Activated T-helper 9 cell treated with anti-CD3 and anti-CD28 coated beads, Interleukin-2, amount 50 U/mL, for 16 hours (primary cell): ENCODE measurements at regions not wholly inside any gene's neighbourhood (a gene's known extent, or its start where the extent isn't known, plus 50 kb on each side); places are given as distances from the start of the nearest gene placed in this dataset.

ENCODE experiments used
- DNase-seq: peaks from one replicate; pipeline ENCODE4 v3.0.0-alpha.2; 2020; ENCODE audit warnings: low read depth

DNA sequence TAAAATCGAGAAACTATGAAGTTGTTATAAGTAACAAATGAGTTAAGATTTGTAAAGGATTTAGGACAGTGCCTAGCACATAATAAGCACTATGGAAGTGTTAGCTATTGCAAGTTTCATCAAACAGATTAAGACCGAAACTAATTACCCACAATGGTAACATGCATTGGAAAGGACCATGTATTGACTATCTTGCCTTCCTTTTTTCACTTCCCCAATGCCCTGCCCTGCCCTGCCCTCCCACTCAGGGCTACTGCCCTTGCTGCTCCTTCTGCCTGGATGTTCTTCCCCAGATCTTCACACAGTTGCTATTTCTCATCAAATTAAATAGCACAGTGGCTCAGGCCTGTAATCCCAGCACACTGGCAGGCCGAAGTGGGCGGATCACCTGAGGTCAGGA is 202.1 kb upstream of the PSMD7 start:
- no peak for DNase-seq

- no peak for DNase-seq
Measured at GRCh38 chr16:74092336-74092735, 204.3 kb upstream of the PSMD7 start.

GRCh38 chr16:74090871-74091270 is 205.7 kb upstream of the PSMD7 start:
- DNase-seq = no peak

GRCh38 chr16:74083541-74083940 is 213.1 kb upstream of the PSMD7 start:
- DNase-seq = no peak

GRCh38 chr16:74080311-74080710 is 216.3 kb upstream of the PSMD7 start:
- DNase-seq = no peak

DNA sequence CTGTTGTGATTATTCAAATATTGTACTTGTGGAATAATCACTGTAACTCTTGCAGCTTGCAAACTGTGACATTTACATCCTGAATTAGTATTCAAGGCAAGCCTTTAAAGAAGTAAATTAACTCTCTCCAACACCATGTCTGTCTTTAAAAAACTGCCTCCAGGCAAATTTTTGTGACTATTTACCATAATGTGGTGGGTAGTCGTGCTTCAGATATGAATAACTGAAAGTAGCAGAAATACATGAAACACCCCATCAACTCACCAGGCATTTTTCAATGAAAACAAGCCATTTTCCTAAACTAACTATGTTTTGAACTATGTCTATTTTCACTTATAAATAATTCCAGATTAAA is 217.4 kb upstream of the PSMD7 start:
- no peak for DNase-seq

- no peak for DNase-seq
Measured at GRCh38 chr16:74078511-74079231, 217.9 kb upstream of the PSMD7 start.

DNA sequence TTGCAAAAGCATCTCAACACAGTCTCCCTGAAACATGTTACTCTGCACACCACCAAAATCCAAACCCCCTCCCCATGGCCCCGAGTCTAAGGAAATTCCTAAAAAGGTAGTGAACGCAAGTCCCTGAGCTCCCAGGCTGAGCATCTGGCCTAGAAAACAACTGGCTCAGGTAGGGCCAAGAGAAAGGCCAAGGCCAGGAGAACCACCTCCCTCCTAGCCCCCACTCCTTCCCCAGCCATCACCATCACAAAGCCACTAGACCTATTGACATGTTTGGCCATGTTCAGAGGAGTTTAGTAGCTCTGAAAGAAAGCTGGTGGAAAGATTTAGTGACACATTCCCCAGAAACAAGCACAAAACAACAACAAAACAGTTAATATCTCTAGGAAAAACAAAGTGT is 220.0 kb upstream of the PSMD7 start:
- no peak for DNase-seq

GRCh38 chr16:74075393-74075792 is 221.2 kb upstream of the PSMD7 start:
- no peak for DNase-seq

DNA sequence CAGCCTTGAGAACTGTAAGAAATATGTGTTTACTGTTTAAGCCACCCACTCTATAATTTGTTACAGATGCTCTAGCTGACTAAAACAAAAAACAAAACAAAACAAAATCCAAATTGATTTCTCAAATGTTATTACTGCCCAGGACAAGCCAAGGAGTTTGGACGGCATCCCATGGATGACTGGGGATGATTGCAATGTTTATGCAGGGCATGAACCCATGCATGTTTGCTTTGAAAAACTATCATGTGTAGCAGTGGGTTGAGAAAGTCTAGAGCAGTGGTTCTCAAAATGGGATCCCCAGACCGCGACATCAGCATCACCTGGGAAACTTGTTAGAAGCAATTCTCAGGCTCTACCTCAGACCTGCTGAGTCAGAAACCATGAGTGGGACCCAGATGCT is 223.2 kb upstream of the PSMD7 start:
- DNase-seq = no peak

DNA sequence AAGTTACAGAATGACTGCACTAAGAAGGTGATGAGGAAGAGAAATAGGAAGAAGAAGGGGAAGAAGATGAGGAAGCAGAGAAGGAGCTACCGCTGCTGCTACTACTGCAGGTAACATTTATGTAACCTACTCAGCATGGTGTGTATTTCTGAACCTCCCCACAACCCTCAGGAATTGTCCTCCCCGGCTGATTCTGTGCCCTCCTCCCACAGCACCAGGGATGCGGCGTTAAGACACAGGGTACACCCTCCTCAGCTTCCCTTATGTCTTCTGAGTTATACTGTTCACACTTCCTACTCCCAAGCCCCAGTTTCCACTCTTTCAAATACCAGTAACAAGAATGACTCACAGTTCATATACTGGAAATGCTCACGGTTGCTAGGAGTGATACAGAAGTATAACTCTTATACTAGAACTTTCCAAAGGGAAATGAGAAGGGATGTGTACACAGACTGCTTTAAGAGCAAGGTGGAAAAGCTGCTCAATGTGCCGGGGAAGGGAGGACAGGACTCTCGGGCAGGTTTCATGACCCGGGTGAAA is 224.5 kb upstream of the PSMD7 start:
- DNase-seq = no peak

- DNase-seq = no peak
Measured at GRCh38 chr16:74070237-74070636, 226.4 kb upstream of the PSMD7 start.

GRCh38 chr16:74064120-74064735 is 232.4 kb upstream of the PSMD7 start:
- no peak for DNase-seq

DNA sequence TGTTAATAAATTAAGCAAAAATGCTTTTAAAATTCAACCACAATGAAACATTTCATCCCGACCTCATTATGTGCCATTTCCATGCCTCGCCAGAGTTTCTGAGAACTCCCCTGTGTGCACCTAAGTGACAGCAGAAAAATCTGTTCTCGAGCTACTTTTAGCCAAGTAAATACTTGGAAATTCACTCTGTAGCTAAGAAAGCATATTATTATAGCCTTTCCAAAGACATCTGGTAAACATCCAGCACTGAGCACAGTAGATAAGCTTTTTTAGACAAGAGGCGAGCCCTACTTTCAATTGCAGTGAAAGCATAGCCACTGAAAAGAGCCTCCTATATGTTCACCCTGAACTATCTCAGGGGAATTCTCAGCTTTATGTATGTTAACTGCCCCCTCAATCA is 242.8 kb upstream of the PSMD7 start:
- no peak for DNase-seq

GRCh38 chr16:74053312-74053711 is 243.3 kb upstream of the PSMD7 start:
- no peak for DNase-seq

DNA sequence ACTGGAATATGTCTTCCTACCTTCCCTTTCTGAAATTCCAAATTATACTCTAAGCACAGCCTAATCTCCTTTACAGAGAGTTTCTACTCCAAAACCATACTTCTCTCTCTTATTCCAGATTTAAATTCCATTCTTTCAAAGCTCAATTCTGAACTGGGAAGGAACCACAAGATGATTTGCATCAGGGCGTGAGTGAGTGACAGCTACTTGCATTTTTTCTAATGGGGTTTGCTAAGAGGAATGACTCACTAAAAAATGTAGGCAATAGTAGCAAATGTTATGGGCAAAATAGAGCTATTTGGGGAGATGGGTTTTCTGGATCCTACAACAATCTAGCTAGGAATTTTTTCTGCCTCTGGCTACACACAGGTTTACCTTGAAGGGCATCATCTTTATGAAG is 244.6 kb upstream of the PSMD7 start:
- no peak for DNase-seq

GRCh38 chr16:74049027-74049426 is 247.6 kb upstream of the PSMD7 start:
- no peak for DNase-seq

DNA sequence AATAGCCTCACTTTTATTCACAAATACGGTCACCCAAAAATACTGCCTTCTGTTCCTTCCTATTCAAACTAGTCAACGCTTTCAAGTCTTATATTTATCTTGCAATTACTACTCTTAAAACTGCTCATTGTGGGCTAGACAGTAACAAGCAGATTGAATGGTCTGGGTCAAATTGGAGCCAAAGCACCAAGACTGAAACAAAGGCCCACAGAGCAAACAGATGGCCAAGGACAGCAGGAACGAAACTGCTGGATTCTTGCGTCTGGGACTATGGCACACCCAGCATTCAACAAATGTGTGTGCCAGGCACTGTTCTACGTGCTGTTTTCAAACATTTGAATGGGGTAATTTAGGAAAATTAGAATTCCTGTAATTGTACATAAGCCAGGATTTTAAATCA is 250.1 kb upstream of the PSMD7 start:
- no peak for DNase-seq

GRCh38 chr16:74045513-74045912 is 251.1 kb upstream of the PSMD7 start:
- no peak for DNase-seq

DNA sequence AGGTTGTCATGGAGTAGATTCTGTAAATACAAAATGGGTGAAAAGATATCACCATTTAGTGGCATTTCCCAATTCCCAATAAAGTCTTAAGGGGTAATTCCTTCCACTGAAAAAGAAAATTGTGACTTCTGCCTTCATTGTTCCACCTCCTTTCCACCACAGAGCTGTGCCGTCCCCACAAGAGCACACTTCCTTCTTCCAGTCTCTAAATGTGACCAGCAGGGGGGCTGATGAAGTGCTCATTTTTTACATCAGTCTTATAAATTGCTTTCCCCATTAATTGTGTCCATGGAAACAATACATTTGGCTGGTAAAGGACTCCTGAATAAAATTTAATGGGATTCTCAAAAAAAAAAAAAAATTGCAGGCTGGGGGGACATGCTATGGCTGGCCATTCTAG is 260.8 kb upstream of the PSMD7 start:
- DNase-seq = no peak

- no peak for DNase-seq
Measured at GRCh38 chr16:74034862-74035261, 261.8 kb upstream of the PSMD7 start.

- no peak for DNase-seq
Measured at GRCh38 chr16:74034200-74034599, 262.4 kb upstream of the PSMD7 start.

DNA sequence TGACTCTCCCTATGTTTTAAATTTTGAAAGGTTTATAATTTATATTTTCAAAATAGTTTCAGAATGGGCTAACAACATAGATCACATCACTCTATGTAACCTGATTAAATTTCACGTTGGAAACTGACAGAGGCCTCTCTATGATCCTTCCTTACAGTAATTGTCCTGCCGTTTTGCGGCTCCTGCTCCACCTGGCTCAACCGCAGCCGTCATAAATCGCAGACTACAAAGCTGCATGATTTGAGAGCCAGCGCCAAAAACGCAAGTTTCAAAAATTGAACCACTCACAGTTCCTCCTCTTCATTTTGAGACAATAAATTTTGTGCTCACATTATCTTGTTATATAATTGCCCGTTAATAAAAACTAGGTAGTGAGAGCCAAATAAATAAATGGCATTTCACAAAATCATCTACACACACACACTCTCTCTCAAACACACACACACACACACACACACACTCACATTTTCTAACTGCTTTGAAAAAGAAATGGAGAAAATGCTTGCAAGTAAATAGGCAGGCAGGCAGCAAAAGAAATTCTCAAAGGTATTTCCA is 263.1 kb upstream of the PSMD7 start:
- DNase-seq = no peak

- DNase-seq = no peak
Measured at GRCh38 chr16:74031551-74031950, 265.1 kb upstream of the PSMD7 start.
